Activated T-helper 1 cell treated with anti-CD3 and anti-CD28 coated beads, Interleukin-12 subunit alpha, Interleukin-12 subunit beta, Interleukin-2, Interleukin-4 antibody, amounts not matched to agents 30 ng/mL and 10 ng/mL and 1 ng/mL, durations not matched to agents 14 hours and 24 hours and 36 hours (primary cell): ENCODE measurements at regions not wholly inside any gene's neighbourhood (a gene's known extent, or its start where the extent isn't known, plus 50 kb on each side); places are given as distances from the start of the nearest gene placed in this dataset.

Experiments used
- DNase-seq: peaks from one replicate; pipeline ENCODE4 v3.0.0; 2021; ENCODE audit warnings: low spot score
- H3K27ac Mint-ChIP-seq: one replicate; pipeline ENCODE4 v1.8.0; 2021; ENCODE audit warnings: mild to moderate bottlenecking, mixed read lengths
- H3K27me3 Mint-ChIP-seq: one replicate; pipeline ENCODE4 v1.8.0; 2022; ENCODE audit warnings: mild to moderate bottlenecking, moderate library complexity, mixed read lengths; ENCODE audit not compliant: insufficient read depth
- H3K36me3 Mint-ChIP-seq: one replicate; pipeline ENCODE4 v1.8.0; 2021; ENCODE audit warnings: low read depth, mixed read lengths
- H3K4me1 Mint-ChIP-seq: one replicate; pipeline ENCODE4 v1.8.0; 2021; ENCODE audit warnings: low read depth, mixed read lengths
- H3K4me3 Mint-ChIP-seq: one replicate; pipeline ENCODE4 v1.8.0; 2021; ENCODE audit warnings: mild to moderate bottlenecking, moderate library complexity, mixed read lengths
- H3K9me3 Mint-ChIP-seq: one replicate; pipeline ENCODE4 v1.8.0; 2021; ENCODE audit warnings: mixed read lengths
- intact Hi-C: fragments of 100-400 bp; cut with micrococcal nuclease; formaldehyde crosslinking; loops from one replicate; pipeline ENCODE4 v1.15.1; 2024

GRCh38 chr9:16974436-16974835, 104.0 kb upstream of the BNC2 start:
- intact Hi-C loops = no loop called here
- no peaks in the 10 kb centered on the region for H3K4me1 Mint-ChIP-seq
- H3K9me3 Mint-ChIP-seq = peaks cover 23% of the 10 kb centered on the region
- H3K36me3 Mint-ChIP-seq = no peaks in the 10 kb centered on the region
- no peaks in the 10 kb centered on the region for H3K27me3 Mint-ChIP-seq
- H3K4me3 Mint-ChIP-seq = no peak overlapping the region
- H3K27ac Mint-ChIP-seq = no peak overlapping the region
- DNase-seq = no peak

GRCh38 chr9:16970321-16970720, 99.9 kb upstream of the BNC2 start:
- no peak overlapping the region for H3K4me3 Mint-ChIP-seq
- no peaks in the 10 kb centered on the region for H3K36me3 Mint-ChIP-seq
- no peaks in the 10 kb centered on the region for H3K27me3 Mint-ChIP-seq
- intact Hi-C loops = no loop called here
- H3K4me1 Mint-ChIP-seq = no peaks in the 10 kb centered on the region
- no peak overlapping the region for H3K27ac Mint-ChIP-seq
- no peak for DNase-seq
- H3K9me3 Mint-ChIP-seq = peaks cover 24% of the 10 kb centered on the region

- Mint-ChIP-seq H3K4me3 (no peak overlapping the region), H3K27ac (no peak overlapping the region), H3K27me3 (no peaks in the 10 kb centered on the region), H3K9me3 (peaks cover 23% of the 10 kb centered on the region), H3K36me3 (no peaks in the 10 kb centered on the region), H3K4me1 (no peaks in the 10 kb centered on the region)
- DNase-seq = no peak
- intact Hi-C loops = no loop called here
Observed at GRCh38 chr9:16964228-16964627, 93.8 kb upstream of the BNC2 start.

GRCh38 chr9:16960084-16960483, 89.6 kb upstream of the BNC2 start:
- H3K9me3 Mint-ChIP-seq = peaks cover 16% of the 10 kb centered on the region
- intact Hi-C loops = no loop called here
- no peak overlapping the region for H3K4me3 Mint-ChIP-seq
- H3K27ac Mint-ChIP-seq = no peak overlapping the region
- no peak for DNase-seq
- no peaks in the 10 kb centered on the region for H3K36me3 Mint-ChIP-seq
- H3K27me3 Mint-ChIP-seq = no peaks in the 10 kb centered on the region
- H3K4me1 Mint-ChIP-seq = no peaks in the 10 kb centered on the region

- Mint-ChIP-seq H3K36me3 (no peaks in the 10 kb centered on the region), H3K9me3 (peaks cover 16% of the 10 kb centered on the region), H3K4me1 (no peaks in the 10 kb centered on the region), H3K27ac (no peak overlapping the region), H3K4me3 (no peak overlapping the region), H3K27me3 (no peaks in the 10 kb centered on the region)
- intact Hi-C loops = no loop called here
- no peak for DNase-seq
Observed at GRCh38 chr9:16959391-16959790, 88.9 kb upstream of the BNC2 start.

GRCh38 chr9:16954040-16954439, 83.6 kb upstream of the BNC2 start:
- Mint-ChIP-seq H3K27ac (no peak overlapping the region), H3K36me3 (no peaks in the 10 kb centered on the region), H3K4me3 (no peak overlapping the region), H3K9me3 (no peaks in the 10 kb centered on the region), H3K27me3 (no peaks in the 10 kb centered on the region), H3K4me1 (no peaks in the 10 kb centered on the region)
- intact Hi-C loops = no loop called here
- no peak for DNase-seq

GRCh38 chr9:16951502-16951901, 81.0 kb upstream of the BNC2 start:
- no peak overlapping the region for H3K27ac Mint-ChIP-seq
- no peaks in the 10 kb centered on the region for H3K27me3 Mint-ChIP-seq
- H3K4me3 Mint-ChIP-seq = no peak overlapping the region
- DNase-seq = no peak
- intact Hi-C loops = no loop called here
- no peaks in the 10 kb centered on the region for H3K9me3 Mint-ChIP-seq
- no peaks in the 10 kb centered on the region for H3K4me1 Mint-ChIP-seq
- no peaks in the 10 kb centered on the region for H3K36me3 Mint-ChIP-seq

- no peaks in the 10 kb centered on the region for H3K4me1 Mint-ChIP-seq
Observed at GRCh38 chr9:16950051-16950450, 79.6 kb upstream of the BNC2 start.

GRCh38 chr9:16930578-16930977, 60.1 kb upstream of the BNC2 start:
- H3K9me3 Mint-ChIP-seq = peaks cover 13% of the 10 kb centered on the region
- intact Hi-C loops = no loop called here
- no peak overlapping the region for H3K4me3 Mint-ChIP-seq
- no peak for DNase-seq
- no peak overlapping the region for H3K27ac Mint-ChIP-seq
- peaks cover 2% of the 10 kb centered on the region for H3K27me3 Mint-ChIP-seq
- H3K36me3 Mint-ChIP-seq = no peaks in the 10 kb centered on the region
- H3K4me1 Mint-ChIP-seq = no peaks in the 10 kb centered on the region

More at GRCh38 chr9:16950051-16950450, 79.6 kb upstream of the BNC2 start:
- no peak for DNase-seq
- Mint-ChIP-seq H3K4me3 (no peak overlapping the region), H3K27ac (no peak overlapping the region), H3K9me3 (no peaks in the 10 kb centered on the region), H3K36me3 (no peaks in the 10 kb centered on the region), H3K27me3 (no peaks in the 10 kb centered on the region)
- intact Hi-C loops = no loop called here

GRCh38 chr9:16928179-16928945, 57.9 kb upstream of the BNC2 start:
- no peaks in the 10 kb centered on the region for H3K4me1 Mint-ChIP-seq
- H3K27ac Mint-ChIP-seq = no peak overlapping the region
- peaks cover 2% of the 10 kb centered on the region for H3K27me3 Mint-ChIP-seq
- intact Hi-C loops = no loop called here
- no peak for DNase-seq
- no peaks in the 10 kb centered on the region for H3K36me3 Mint-ChIP-seq
- H3K9me3 Mint-ChIP-seq = peaks cover 15% of the 10 kb centered on the region
- H3K4me3 Mint-ChIP-seq = no peak overlapping the region

- Mint-ChIP-seq H3K27me3 (peaks cover 2% of the 10 kb centered on the region), H3K36me3 (no peaks in the 10 kb centered on the region), H3K4me1 (no peaks in the 10 kb centered on the region), H3K4me3 (no peak overlapping the region), H3K9me3 (peaks cover 14% of the 10 kb centered on the region), H3K27ac (no peak overlapping the region)
- intact Hi-C loops = no loop called here
- DNase-seq = no peak
Observed at GRCh38 chr9:16925426-16925825, 55.0 kb upstream of the BNC2 start.

- no peaks in the 10 kb centered on the region for H3K36me3 Mint-ChIP-seq
- H3K4me1 Mint-ChIP-seq = no peaks in the 10 kb centered on the region
- no peak for DNase-seq
- H3K9me3 Mint-ChIP-seq = peaks cover 22% of the 10 kb centered on the region
- intact Hi-C loops = no loop called here
- no peak overlapping the region for H3K4me3 Mint-ChIP-seq
- H3K27ac Mint-ChIP-seq = no peak overlapping the region
- peaks cover 2% of the 10 kb centered on the region for H3K27me3 Mint-ChIP-seq
Observed at GRCh38 chr9:16924311-16924915, 53.9 kb upstream of the BNC2 start.

- no peak for DNase-seq
- Mint-ChIP-seq H3K27me3 (peaks cover 2% of the 10 kb centered on the region), H3K4me1 (no peaks in the 10 kb centered on the region), H3K27ac (no peak overlapping the region), H3K4me3 (no peak overlapping the region), H3K36me3 (no peaks in the 10 kb centered on the region), H3K9me3 (peaks cover 24% of the 10 kb centered on the region)
- intact Hi-C loops = no loop called here
Observed at GRCh38 chr9:16921855-16922254, 51.4 kb upstream of the BNC2 start.
